Epithelial cell of esophagus (primary cell): ENCODE measurements at regions not wholly inside any gene's neighbourhood (a gene's known extent, or its start where the extent isn't known, plus 50 kb on each side); places are given as distances from the start of the nearest gene placed in this dataset.

Experiments
- DNase-seq: peaks from one replicate; pipeline ENCODE4 v3.0.0; 2010; ENCODE audit warnings: low read depth
- H3K4me3 ChIP-seq: 2 replicates; pipeline ENCODE4 v1.5.1; 2011; ENCODE audit warnings: mild to moderate bottlenecking, low read length, control low read depth
- TF ChIP-seq, protein P1 (sequence below): IDR thresholded peaks from 2 replicates; pipeline ENCODE4 v1.5.1; 2011; ENCODE audit warnings: low read depth, mild to moderate bottlenecking, low read length, control low read depth, inconsistent platforms; ENCODE audit not compliant: insufficient read depth; ENCODE audit errors: missing control alignments

DNA sequence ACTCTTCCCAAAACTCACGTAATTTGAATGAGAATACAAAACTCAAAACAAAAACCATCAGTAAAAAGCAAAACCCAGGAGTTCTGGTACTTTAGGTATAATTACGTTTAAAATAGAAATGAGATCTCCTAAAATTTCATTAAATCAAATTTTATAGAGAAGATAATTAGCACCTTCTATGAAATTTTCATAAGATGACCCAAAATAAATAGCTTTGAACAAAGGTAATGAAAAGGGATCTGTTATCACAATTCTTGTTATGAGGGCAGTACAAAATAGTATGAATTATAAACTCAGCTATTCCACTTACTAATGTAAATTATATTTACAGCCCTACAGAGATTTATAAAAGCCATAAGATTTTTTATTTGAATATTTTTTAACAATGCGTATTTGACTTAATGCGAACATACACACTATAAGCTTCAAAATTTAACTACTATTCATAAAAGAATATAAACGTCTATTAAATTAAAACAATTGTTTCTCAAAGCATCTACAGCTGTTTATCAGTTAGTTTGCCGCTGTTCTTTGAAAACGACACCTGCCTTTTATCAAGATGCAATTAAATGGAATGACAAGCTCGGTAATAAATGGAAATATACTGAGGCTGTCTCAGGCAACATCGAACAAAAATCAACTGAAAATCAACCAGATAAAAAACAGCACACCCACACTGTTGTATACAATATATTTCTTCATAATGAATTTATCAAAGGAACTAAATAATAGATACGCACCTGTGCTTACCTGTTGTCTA, 63.8 kb downstream of the KCNRG start:
- TF ChIP-seq, protein P1, sequence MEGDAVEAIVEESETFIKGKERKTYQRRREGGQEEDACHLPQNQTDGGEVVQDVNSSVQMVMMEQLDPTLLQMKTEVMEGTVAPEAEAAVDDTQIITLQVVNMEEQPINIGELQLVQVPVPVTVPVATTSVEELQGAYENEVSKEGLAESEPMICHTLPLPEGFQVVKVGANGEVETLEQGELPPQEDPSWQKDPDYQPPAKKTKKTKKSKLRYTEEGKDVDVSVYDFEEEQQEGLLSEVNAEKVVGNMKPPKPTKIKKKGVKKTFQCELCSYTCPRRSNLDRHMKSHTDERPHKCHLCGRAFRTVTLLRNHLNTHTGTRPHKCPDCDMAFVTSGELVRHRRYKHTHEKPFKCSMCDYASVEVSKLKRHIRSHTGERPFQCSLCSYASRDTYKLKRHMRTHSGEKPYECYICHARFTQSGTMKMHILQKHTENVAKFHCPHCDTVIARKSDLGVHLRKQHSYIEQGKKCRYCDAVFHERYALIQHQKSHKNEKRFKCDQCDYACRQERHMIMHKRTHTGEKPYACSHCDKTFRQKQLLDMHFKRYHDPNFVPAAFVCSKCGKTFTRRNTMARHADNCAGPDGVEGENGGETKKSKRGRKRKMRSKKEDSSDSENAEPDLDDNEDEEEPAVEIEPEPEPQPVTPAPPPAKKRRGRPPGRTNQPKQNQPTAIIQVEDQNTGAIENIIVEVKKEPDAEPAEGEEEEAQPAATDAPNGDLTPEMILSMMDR: no peak
- DNase-seq: no peak
- peak overlapping the region; percentile 51 for H3K4me3 ChIP-seq

DNA sequence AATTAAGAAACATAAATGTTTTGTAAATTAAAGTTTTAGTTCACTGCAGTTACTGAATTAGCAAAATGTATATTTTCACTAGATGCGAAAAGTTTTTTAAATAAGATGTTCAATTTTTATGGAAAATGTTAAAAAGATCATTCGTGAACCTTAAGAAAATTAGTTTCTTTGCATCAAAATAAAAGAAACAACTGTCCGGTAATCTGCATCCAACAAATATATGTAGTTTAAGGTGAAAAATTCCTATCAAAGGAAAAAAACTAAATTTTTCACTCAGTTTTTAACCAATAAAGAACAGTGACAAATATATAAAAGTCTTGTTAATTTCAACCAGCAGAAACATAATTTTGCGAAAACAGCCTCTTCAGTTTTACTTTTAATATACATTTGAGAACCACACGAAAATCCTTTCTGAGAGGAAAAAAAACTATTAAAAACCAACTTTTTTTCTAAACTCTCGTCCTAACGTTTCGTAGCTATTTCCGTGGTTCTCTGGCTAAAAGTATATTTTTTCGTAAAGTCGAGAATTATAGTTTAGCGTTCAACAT, 64.5 kb downstream of the KCNRG start:
- TF ChIP-seq, protein P1: no peak
- H3K4me3 ChIP-seq: peak overlapping the region; percentile 51
- DNase-seq: no peak

DNA sequence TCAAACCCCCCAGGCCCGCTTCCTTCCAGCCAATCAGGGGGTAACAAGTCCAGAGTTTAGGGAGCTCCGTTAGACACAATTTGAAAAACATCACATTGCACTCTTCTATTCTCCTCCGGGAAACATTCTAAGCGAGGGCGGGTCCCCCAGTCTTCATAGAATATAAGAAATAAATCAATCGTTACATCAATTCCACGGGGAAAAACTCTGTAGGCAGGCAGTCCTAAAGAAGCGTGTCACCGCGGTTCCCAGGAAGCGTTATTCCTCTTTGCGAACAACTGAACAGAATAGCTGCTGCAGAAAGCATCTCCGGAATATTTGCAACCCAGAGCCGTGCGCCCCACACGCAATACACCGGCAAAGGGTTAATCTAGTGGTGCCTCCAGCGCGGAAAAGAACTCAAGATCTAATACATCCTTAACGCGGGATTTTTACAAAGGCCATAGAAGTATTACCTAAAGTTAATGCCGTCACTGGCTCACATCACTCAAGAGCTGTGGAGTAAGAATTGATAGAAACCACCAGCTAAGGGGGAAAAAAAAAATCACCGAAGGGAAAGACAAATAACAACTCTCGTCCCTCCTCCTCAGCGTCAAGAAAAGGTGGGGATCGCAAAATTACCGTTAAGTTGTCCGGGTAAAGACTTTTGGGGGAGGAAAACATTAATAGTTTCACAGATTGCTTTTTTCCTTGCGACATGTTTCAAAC, 65.1 kb downstream of the KCNRG start:
- TF ChIP-seq, protein P1: no peak
- DNase-seq: peak; percentile 40
- peak overlapping the region; percentile 51 for H3K4me3 ChIP-seq

DNA sequence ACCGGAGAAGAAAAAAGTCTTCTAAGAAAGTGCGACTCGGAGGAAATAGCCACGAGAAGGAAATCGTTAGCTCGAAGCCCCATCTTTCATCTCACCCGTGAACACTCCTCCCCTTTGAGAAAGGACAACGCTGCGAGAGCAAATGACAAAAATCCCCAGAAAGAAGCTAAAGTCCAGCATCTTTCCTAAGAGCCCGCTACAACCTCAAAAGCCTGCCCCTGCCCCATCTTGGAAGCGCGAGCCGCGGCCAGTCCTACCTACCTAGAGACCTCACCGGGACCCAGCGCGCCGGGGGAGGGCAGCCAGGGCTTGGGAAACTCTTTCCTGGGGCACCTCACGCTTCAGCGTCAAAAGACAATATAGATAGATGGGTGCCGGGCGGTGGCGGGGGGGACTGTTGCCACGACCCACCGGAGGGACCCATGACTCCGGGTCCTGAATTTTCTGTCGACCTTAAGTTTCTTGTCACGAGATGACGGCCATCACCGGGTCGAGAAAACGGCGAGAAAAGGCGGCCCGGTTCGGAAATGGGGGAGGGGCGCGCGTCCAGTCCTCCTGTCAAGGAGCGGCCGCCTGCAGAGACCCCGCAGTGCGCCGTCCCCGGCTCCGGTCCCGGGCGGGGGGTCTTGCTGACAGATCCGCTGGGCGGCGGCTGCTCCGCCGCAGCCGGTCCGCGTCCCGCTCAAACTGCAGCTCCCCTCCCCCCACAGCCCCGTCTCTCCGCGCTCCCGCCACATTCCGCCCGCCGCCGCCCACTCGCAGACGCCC, 65.9 kb downstream of the KCNRG start:
- TF ChIP-seq, protein P1: no peak
- peak; percentile 58 for DNase-seq
- H3K4me3 ChIP-seq: peak overlapping the region; percentile 51

DNA sequence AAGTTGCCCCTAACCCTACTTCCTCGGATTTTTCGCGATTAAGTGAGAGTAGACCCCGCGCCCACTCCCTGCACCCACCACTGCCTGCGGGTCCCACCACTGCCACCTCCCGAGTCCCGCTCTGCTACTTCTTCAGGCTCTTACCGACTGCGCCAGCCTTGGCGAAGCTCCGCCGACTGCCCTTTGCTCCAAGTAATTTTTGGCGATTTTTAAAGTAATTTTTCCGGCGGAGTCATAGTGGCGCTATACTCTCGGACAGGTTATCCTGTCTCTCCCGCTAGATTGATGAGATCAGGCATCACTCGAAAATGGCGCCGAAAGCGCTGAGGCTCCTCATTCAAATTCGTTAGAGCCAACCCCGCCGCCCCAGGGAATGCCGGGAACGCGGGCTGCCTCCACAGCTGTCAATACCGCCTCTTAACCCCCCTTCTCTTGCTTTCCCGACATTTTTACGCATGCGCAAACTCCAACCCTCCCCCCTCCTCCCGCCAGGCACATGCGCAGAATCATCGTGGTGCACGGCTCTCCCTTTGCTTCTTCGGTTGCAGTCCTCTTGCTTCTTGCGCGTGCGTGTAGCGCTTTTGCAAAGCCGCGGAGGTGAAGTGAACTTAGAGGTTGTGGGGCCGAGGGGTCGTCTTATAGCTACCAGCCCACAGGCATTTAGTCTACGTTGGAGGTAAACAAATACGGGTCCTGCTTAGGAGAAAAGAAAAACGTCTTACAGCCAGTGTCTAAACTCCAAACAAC, 66.6 kb downstream of the KCNRG start:
- H3K4me3 ChIP-seq: peak overlapping the region; percentile 51
- DNase-seq: peak; percentile 99

More for the DNA sequence above, 66.6 kb downstream of the KCNRG start:
- TF ChIP-seq, protein P1: peak; percentile 14
